ENCODE measurements at regions not wholly inside any gene's neighbourhood (a gene's known extent, or its start where the extent isn't known, plus 50 kb on each side); places are given as distances from the start of the nearest gene placed in this dataset.

DNA sequence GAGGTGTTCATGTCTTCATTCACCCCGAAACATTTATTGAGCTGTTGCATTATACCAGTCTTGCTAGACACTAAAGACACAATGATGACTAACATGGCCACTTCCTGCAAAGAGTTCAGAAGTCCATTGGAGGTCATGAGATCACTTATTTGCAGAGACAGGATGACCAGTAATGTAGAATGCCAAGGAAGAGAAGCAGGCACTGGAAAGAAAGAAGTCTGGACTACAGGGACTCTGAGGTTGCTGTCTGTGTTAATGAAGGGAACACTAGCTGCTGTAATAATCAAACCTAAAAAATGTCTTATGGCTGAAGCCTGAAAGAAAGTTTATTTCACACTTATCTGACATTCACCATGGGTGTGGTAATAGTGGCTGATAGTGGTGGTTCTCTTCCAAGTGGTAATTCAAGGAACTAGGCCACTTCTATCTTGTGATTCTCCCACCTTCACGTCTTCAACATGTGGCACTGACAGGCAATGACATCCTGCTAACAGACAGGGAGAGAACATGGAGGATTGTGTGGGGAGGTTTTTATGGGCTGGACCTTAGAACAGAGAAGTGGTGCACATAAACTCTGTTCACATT is 89.2 kb upstream of the MKLN1 start:
- no peaks in the 10 kb centered on the region for H3K36me3 ChIP-seq
- H3K4me3 ChIP-seq: no peak overlapping the region
- no peak for DNase-seq (ENCODE audit: low spot score in 2 of 2)
- H3K27ac ChIP-seq: no peak overlapping the region
- no peaks in the 10 kb centered on the region for H3K27me3 ChIP-seq
- H3K9me3 ChIP-seq: no peaks in the 10 kb centered on the region
- peaks cover 0 to 14% (median 3%) of the 10 kb centered on the region in 4 donors for H3K4me1 ChIP-seq
- TF ChIP-seq EP300 (IDR thresholded peaks at IDR 0.05): peak in 1 of 2 donors; percentile 25
- no peak for TF ChIP-seq POLR2A (IDR thresholded peaks at IDR 0.05)
- WGBS, 2 donors: 74 to 93% methylated on average over 2 of the region's 2 CpGs

DNA sequence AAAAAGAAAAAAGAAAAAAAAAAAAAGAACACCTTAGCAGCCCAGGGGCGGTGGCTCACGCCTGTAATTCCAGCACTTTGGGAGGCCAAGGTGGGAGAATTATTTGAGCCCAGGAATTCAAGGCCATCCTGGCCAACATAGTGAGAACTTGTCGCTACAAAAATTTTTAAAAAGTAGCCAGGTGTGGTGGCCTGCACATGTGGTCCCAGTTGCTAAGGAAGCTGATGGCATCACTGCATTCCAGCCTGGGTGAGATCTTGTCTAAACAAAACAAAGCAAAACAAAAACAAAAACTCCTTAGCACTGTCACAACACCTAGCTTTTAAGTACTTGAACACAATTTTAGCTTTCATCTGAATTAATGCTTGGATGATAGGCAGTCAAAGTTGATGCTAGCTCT is 86.3 kb upstream of the MKLN1 start:
- no peaks in the 10 kb centered on the region for H3K27me3 ChIP-seq
- no peaks in the 10 kb centered on the region for H3K9me3 ChIP-seq
- H3K4me1 ChIP-seq: no peaks in the 10 kb centered on the region
- TF ChIP-seq EP300 (IDR thresholded peaks at IDR 0.05) (no peak), POLR2A (IDR thresholded peaks at IDR 0.05) (no peak)
- TF ChIP-seq, protein P1, sequence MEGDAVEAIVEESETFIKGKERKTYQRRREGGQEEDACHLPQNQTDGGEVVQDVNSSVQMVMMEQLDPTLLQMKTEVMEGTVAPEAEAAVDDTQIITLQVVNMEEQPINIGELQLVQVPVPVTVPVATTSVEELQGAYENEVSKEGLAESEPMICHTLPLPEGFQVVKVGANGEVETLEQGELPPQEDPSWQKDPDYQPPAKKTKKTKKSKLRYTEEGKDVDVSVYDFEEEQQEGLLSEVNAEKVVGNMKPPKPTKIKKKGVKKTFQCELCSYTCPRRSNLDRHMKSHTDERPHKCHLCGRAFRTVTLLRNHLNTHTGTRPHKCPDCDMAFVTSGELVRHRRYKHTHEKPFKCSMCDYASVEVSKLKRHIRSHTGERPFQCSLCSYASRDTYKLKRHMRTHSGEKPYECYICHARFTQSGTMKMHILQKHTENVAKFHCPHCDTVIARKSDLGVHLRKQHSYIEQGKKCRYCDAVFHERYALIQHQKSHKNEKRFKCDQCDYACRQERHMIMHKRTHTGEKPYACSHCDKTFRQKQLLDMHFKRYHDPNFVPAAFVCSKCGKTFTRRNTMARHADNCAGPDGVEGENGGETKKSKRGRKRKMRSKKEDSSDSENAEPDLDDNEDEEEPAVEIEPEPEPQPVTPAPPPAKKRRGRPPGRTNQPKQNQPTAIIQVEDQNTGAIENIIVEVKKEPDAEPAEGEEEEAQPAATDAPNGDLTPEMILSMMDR (IDR thresholded peaks at IDR 0.05): no peak
- no peak overlapping the region for H3K27ac ChIP-seq
- no peak overlapping the region for H3K4me3 ChIP-seq
- 93 to 98% methylated on average over 3 of the region's 3 CpGs for WGBS, 2 donors
- H3K36me3 ChIP-seq: no peaks in the 10 kb centered on the region
- no peak for DNase-seq (ENCODE audit: low spot score in 2 of 2)

DNA sequence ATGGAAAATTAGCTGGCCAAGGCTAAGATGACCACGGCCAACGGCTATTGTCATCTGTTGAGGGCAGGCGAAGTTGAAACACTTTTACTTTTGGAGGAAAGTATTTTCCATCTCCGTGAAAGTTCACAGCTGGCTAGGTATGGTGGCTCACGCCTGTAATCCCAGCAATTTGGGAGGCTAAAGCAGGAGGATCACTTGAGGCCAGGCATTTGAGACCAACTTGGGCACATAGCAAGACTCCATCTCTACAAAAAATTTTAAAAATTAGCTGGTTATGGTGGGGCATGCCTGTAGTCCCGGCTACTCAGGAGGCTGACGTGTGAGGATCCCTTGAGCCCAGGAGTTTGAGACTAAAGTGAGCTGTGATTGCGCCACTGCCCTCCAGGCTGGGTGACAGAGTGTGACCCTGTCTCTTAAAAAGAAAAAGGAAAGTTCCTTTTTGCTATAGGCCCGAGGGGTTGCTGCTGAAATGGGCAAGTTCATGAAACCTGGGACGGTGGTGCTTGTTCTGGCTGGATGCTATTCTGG is 85.5 kb upstream of the MKLN1 start:
- no peaks in the 10 kb centered on the region for H3K9me3 ChIP-seq
- no peaks in the 10 kb centered on the region for H3K36me3 ChIP-seq
- WGBS, 2 donors: 92% methylated on average over 10 of the region's 10 CpGs
- no peak for TF ChIP-seq EP300 (IDR thresholded peaks at IDR 0.05)
- no peak for TF ChIP-seq POLR2A (IDR thresholded peaks at IDR 0.05)
- TF ChIP-seq, protein P1 (IDR thresholded peaks at IDR 0.05): no peak
- no peak overlapping the region for H3K27ac ChIP-seq
- no peaks in the 10 kb centered on the region for H3K4me1 ChIP-seq
- DNase-seq (ENCODE audit: low spot score in 2 of 2): no peak
- no peak overlapping the region for H3K4me3 ChIP-seq
- no peaks in the 10 kb centered on the region for H3K27me3 ChIP-seq

DNA sequence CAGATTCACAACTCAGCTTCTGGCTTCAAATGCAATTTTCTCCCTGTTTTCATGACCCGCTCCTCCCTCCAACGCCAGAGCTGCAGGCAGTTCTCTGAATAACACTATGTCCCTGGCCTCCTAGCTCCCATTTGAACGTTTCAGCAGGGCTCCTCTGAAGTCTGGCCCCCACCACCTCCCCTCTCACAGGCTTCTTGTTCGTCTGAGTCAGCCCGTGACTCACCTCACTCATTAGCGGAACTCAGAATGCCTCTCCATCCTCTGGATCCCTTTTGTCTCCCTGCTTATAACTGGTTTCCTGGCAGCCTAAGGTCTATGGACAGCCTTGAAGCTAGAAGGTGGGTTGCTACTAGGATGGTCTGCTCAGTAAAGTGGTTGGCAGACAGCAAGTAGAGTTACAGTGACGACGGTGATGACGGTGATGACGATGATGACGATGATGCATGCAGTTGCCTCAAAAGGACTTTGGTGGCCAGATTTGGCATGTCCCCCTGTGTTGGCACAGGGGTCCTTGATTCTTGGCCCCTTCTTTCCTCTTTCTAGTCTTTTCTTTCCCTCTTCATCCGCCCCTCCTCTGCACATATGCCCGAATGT is 83.3 kb upstream of the MKLN1 start:
- DNase-seq (ENCODE audit: low spot score in 2 of 2): peak in 1 of 2 donors; percentile 44
- H3K4me3 ChIP-seq: no peak overlapping the region
- H3K27ac ChIP-seq: no peak overlapping the region
- 71 to 75% methylated on average over 13 of the region's 13 CpGs for WGBS, 2 donors
- H3K4me1 ChIP-seq: peaks cover 0 to 8% (median 2%) of the 10 kb centered on the region in 4 donors
- H3K9me3 ChIP-seq: no peaks in the 10 kb centered on the region
- no peaks in the 10 kb centered on the region for H3K27me3 ChIP-seq
- TF ChIP-seq EP300 (IDR thresholded peaks at IDR 0.05): peak in 1 of 2 donors; percentile 23
- TF ChIP-seq, protein P1 (IDR thresholded peaks at IDR 0.05): no peak
- TF ChIP-seq POLR2A (IDR thresholded peaks at IDR 0.05): no peak
- H3K36me3 ChIP-seq: no peaks in the 10 kb centered on the region

DNA sequence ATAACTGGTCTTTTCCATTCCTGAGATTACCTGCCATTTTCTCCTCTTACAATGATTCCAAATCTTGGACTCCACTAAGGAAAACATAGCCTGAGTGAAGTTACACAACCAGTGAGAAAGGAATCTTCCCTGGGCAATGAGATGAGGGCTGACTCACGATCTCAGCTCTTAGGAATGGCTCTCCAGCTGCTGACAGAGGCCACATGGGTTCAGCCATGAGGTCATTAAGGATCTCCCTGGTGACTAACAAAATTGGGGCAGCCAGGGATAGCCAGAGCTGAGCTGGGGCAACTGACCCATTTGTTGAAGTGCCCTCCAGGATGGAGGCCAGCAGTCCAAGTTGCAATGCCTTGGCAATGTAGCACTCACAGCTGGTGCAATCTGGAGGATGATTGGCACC is 78.7 kb upstream of the MKLN1 start:
- Histone ChIP-seq H3K4me3 (no peak overlapping the region), H3K36me3 (no peaks in the 10 kb centered on the region), H3K9me3 (peaks cover 0 to 10% (median 3%) of the 10 kb centered on the region in 4 donors), H3K4me1 (peaks cover 0 to 9% (median 3%) of the 10 kb centered on the region in 4 donors), H3K27ac (no peak overlapping the region), H3K27me3 (no peaks in the 10 kb centered on the region)
- TF ChIP-seq EP300 (IDR thresholded peaks at IDR 0.05) (peak in 1 of 2 donors; percentile 85), POLR2A (IDR thresholded peaks at IDR 0.05) (no peak)
- TF ChIP-seq, protein P1 (IDR thresholded peaks at IDR 0.05): no peak
- 23 to 28% methylated on average over 1 of the region's 1 CpG for WGBS, 2 donors
- DNase-seq (ENCODE audit: low spot score in 2 of 2): peak; percentile 38 to 74

Data from tibial nerve (tissue), 4 donors.